Sigmoid colon (tissue), 6 donors: ENCODE measurements at regions not wholly inside any gene's neighbourhood (a gene's known extent, or its start where the extent isn't known, plus 50 kb on each side); places are given as distances from the start of the nearest gene placed in this dataset.

ENCODE experiments used
- DNase-seq: peaks from one replicate; pipeline ENCODE4 v3.0.0-alpha.2; 2019
- H3K27ac ChIP-seq, 4 donors: fragments of 200-600 bp; sonication (generic); one replicate each; pipeline ENCODE4 v1.5.1; 2016 to 2019; ENCODE audit warnings: mild to moderate bottlenecking in 1 of 4
- H3K27me3 ChIP-seq, 3 donors: fragments of 200-600 bp; sonication (generic); one replicate each; pipeline ENCODE4 v1.5.1; 2019; ENCODE audit warnings: mild to moderate bottlenecking in 1 of 3
- H3K36me3 ChIP-seq, 4 donors: fragments of 200-600 bp; sonication (generic); one replicate each; pipeline ENCODE4 v1.5.1; 2016 to 2019
- H3K4me1 ChIP-seq, 4 donors: fragments of 200-600 bp; sonication (generic); one replicate each; pipeline ENCODE4 v1.5.1; 2017 to 2019
- H3K4me3 ChIP-seq, 4 donors: fragments of 200-600 bp; sonication (generic); one replicate each; pipeline ENCODE4 v1.5.1; 2017 to 2019; ENCODE audit warnings: mild to moderate bottlenecking in 2 of 4, moderate library complexity in 1 of 4
- H3K9me3 ChIP-seq, 4 donors: fragments of 200-600 bp in 3 of 4; sonication (generic) in 3 of 4; one replicate each; pipeline versions ENCODE4 v1.5.1 to v1.6.1; 2013 to 2019
- CTCF ChIP-seq, 4 experiments: fragments of 450-650 bp in 3 of 4; fragments of 200-600 bp in 1 of 4; IDR thresholded peaks; one replicate each; pipeline ENCODE4 v1.5.1; 2016 to 2019; ENCODE audit warnings: antibody characterized with exemption in 4 of 4, mild to moderate bottlenecking in 3 of 4, moderate library complexity in 2 of 4
- EP300 ChIP-seq, 4 donors: sonication (generic); formaldehyde crosslinking; IDR thresholded peaks; one replicate each; pipeline ENCODE4 v1.6.1; 2017; ENCODE audit warnings: antibody characterized with exemption in 4 of 4
- POLR2A ChIP-seq, 2 donors: fragments of 450-650 bp; IDR thresholded peaks; one replicate each; pipeline ENCODE4 v1.6.1; 2016; ENCODE audit warnings: antibody characterized with exemption in 2 of 2, mild to moderate bottlenecking in 2 of 2, moderate library complexity in 2 of 2
- POLR2AphosphoS5 ChIP-seq, 4 donors: sonication (generic); formaldehyde crosslinking; IDR thresholded peaks; one replicate each; pipeline ENCODE4 v1.6.1; 2017; ENCODE audit warnings: antibody characterized with exemption in 4 of 4
- WGBS, 2 donors: extraction: QIAGEN DNeasy Blood & Tissue Kit; methylation state at CpG; one replicate each; pipeline ENCODE4 v1.1.7; 2013; 5-methylcytosine and 5-hydroxymethylcytosine counted together
- intact Hi-C: fragments of 100-400 bp; cut with DNase I; formaldehyde crosslinking; loops from one replicate; pipeline ENCODE4 v1.15.1; 2023
- donor health status: healthy with polysubstance abuse.
- donor health status: healthy.

- WGBS, 2 donors: 18 to 63% methylated on average over 1 of the region's 1 CpG
These were observed 219.2 kb downstream of the ENC1 start for GRCh38 chr5:74421377-74421776.

DNA sequence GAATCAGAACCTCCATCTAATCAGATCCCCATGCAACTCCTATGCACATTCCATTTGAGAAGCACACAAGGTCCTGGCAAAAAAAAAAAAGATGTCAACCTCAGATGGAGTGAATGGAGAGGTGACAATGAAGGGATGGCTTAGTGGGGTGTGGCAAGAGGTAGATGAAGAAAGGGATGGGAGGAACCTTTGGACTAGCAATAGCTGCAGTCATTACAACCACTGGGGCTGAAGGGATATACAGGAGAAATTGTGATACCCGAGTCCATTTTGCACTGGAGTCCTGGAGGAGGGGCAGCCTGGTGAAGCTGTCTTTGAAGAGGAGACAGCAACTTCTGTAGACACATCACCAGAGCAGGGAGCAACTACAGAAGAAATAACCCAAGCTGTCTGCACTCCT is 219.6 kb downstream of the ENC1 start:
- H3K27ac ChIP-seq: no peak overlapping the region
- intact Hi-C loops: no loop called here
- H3K36me3 ChIP-seq: no peaks in the 10 kb centered on the region
- no peak for TF ChIP-seq POLR2AphosphoS5 (IDR thresholded peaks at IDR 0.05)
- no peak for TF ChIP-seq CTCF (IDR thresholded peaks at IDR 0.05)
- TF ChIP-seq EP300 (IDR thresholded peaks at IDR 0.05): no peak
- TF ChIP-seq POLR2A (IDR thresholded peaks at IDR 0.05): no peak
- H3K4me3 ChIP-seq: no peak overlapping the region
- 39 to 54% methylated on average over 1 of the region's 1 CpG for WGBS, 2 donors
- H3K9me3 ChIP-seq: no peaks in the 10 kb centered on the region
- no peaks in the 10 kb centered on the region for H3K4me1 ChIP-seq
- DNase-seq: no peak
- no peaks in the 10 kb centered on the region for H3K27me3 ChIP-seq

More at GRCh38 chr5:74421377-74421776, 219.2 kb downstream of the ENC1 start:
- H3K4me3 ChIP-seq: no peak overlapping the region
- TF ChIP-seq EP300 (IDR thresholded peaks at IDR 0.05): no peak
- TF ChIP-seq POLR2AphosphoS5 (IDR thresholded peaks at IDR 0.05): no peak
- H3K9me3 ChIP-seq: no peaks in the 10 kb centered on the region
- no peak for DNase-seq
- no peaks in the 10 kb centered on the region for H3K27me3 ChIP-seq
- no peak overlapping the region for H3K27ac ChIP-seq
- intact Hi-C loops: no loop called here
- H3K4me1 ChIP-seq: no peaks in the 10 kb centered on the region
- H3K36me3 ChIP-seq: no peaks in the 10 kb centered on the region

- H3K27ac ChIP-seq: no peak overlapping the region
- H3K4me1 ChIP-seq: no peaks in the 10 kb centered on the region
- H3K4me3 ChIP-seq: no peak overlapping the region
- no peaks in the 10 kb centered on the region for H3K9me3 ChIP-seq
- no peaks in the 10 kb centered on the region for H3K36me3 ChIP-seq
- no peak for DNase-seq
- WGBS, 2 donors: 54 to 77% methylated on average over 3 of the region's 3 CpGs
- no peaks in the 10 kb centered on the region for H3K27me3 ChIP-seq
- TF ChIP-seq EP300 (IDR thresholded peaks at IDR 0.05) (no peak), POLR2A (IDR thresholded peaks at IDR 0.05) (no peak), POLR2AphosphoS5 (IDR thresholded peaks at IDR 0.05) (no peak), CTCF (IDR thresholded peaks at IDR 0.05) (no peak)
- intact Hi-C loops: no loop called here
These were observed 220.3 kb downstream of the ENC1 start for GRCh38 chr5:74420220-74420619.

DNA sequence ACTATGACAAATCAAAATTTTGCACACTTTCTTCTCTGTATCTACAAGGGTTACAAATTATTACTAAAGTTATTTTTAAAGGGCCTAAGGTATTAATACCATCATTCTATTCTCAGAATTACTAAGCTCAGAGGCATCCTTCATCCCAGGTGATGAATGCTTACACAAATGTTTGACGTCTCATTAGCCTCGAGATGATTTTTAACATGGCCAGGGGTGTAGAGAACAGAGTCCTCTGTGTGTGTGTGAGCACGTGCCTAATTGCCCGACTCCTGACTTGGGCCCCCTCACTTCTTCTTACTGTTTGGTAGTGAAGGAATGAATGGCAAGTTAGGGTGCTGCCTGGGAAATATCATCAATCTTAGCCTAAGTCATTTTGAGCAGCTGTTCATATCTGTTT is 221.1 kb downstream of the ENC1 start:
- Histone ChIP-seq H3K4me3 (no peak overlapping the region), H3K36me3 (no peaks in the 10 kb centered on the region), H3K9me3 (no peaks in the 10 kb centered on the region), H3K27me3 (no peaks in the 10 kb centered on the region), H3K27ac (no peak overlapping the region), H3K4me1 (no peaks in the 10 kb centered on the region)
- TF ChIP-seq POLR2AphosphoS5 (IDR thresholded peaks at IDR 0.05): no peak
- no peak for DNase-seq
- 61 to 78% methylated on average over 4 of the region's 4 CpGs for WGBS, 2 donors
- intact Hi-C loops: no loop called here

DNA sequence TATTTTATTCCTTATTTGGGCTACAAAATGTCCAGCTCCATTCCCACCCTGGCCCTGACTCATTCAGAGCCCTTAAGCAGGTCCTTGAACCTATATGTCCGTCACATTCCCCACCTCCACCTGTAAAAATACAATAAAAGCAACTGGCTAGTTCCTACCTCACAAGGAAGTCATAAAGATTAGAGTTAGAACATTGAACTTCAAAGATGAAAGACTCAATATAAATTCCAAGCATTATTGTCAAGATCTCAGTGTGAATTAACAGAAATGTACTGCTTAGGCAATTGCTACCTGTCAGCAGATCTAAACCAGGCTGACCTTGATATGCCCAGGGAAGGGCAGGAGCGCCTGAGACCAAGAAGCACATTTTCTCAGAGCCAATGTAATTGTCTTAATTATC is 221.8 kb downstream of the ENC1 start:
- no peak overlapping the region for H3K27ac ChIP-seq
- TF ChIP-seq POLR2AphosphoS5 (IDR thresholded peaks at IDR 0.05): no peak
- TF ChIP-seq CTCF (IDR thresholded peaks at IDR 0.05): no peak
- TF ChIP-seq EP300 (IDR thresholded peaks at IDR 0.05): no peak
- no peak for TF ChIP-seq POLR2A (IDR thresholded peaks at IDR 0.05)
- 21 to 67% methylated on average over 2 of the region's 2 CpGs for WGBS, 2 donors
- no peaks in the 10 kb centered on the region for H3K27me3 ChIP-seq
- no peak overlapping the region for H3K4me3 ChIP-seq
- DNase-seq: no peak
- H3K4me1 ChIP-seq: no peaks in the 10 kb centered on the region
- intact Hi-C loops: no loop called here
- no peaks in the 10 kb centered on the region for H3K9me3 ChIP-seq
- H3K36me3 ChIP-seq: no peaks in the 10 kb centered on the region

DNA sequence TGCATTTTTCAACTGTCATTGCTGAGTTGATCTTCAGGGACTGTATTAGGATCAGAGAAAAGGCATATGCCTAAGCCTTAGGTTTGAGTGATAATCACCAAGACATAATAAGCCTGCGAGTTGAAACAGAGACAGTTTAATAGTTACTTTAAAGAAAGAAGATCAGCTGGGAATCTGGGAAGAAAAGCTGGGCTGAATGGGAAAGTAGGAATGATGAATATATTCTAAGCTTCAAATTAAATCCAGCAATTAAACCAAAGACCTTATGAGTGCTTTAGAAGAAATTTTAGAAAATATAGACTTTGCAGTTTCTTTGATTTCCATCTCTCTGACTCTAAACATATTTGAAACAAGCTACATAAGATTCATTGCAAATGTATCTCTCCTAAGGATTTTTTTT is 222.3 kb downstream of the ENC1 start:
- Histone ChIP-seq H3K9me3 (no peaks in the 10 kb centered on the region), H3K36me3 (no peaks in the 10 kb centered on the region), H3K4me3 (no peak overlapping the region), H3K27me3 (no peaks in the 10 kb centered on the region), H3K4me1 (no peaks in the 10 kb centered on the region), H3K27ac (no peak overlapping the region)
- WGBS, 2 donors: 34 to 62% methylated on average over 1 of the region's 1 CpG
- DNase-seq: no peak
- intact Hi-C loops: no loop called here
- TF ChIP-seq POLR2A (IDR thresholded peaks at IDR 0.05) (no peak), POLR2AphosphoS5 (IDR thresholded peaks at IDR 0.05) (no peak), EP300 (IDR thresholded peaks at IDR 0.05) (no peak), CTCF (IDR thresholded peaks at IDR 0.05) (no peak)
